H9 (cell line): ENCODE measurements at regions not wholly inside any gene's neighbourhood (a gene's known extent, or its start where the extent isn't known, plus 50 kb on each side); places are given as distances from the start of the nearest gene placed in this dataset.
A peak's percentile ranks its signal among the peaks of the same experiment; 100 is the strongest.

Experiments
- DNase-seq: peaks from one replicate; pipeline ENCODE4 v3.0.0-alpha.2; 2017
- H2AFZ ChIP-seq: one replicate; pipeline ENCODE4 v1.6.1; 2013; ENCODE audit warnings: mild to moderate bottlenecking, low read length, control low read depth, moderate library complexity
- H2AK5ac ChIP-seq: 2 replicates; pipeline ENCODE4 v1.6.1; 2013; ENCODE audit warnings: low read length, control low read depth, mixed read lengths; ENCODE audit not compliant: insufficient read length
- H2BK120ac ChIP-seq: one replicate; pipeline ENCODE4 v1.6.1; 2013; ENCODE audit warnings: low read depth, mild to moderate bottlenecking, low read length, control low read depth, inconsistent platforms; ENCODE audit not compliant: poor library complexity, severe bottlenecking
- H2BK12ac ChIP-seq: 2 replicates; pipeline ENCODE4 v1.6.1; 2013; ENCODE audit warnings: low read length, control low read depth, mixed read lengths, low read depth; ENCODE audit not compliant: insufficient read length
- H2BK15ac ChIP-seq: 2 replicates; pipeline ENCODE4 v1.6.1; 2013; ENCODE audit warnings: low read depth, low read length, control low read depth
- H2BK20ac ChIP-seq: one replicate; pipeline ENCODE4 v1.6.1; 2013; ENCODE audit warnings: low read depth, mild to moderate bottlenecking, low read length, control low read depth, inconsistent platforms; ENCODE audit not compliant: poor library complexity, severe bottlenecking
- H2BK5ac ChIP-seq: 2 replicates; pipeline ENCODE4 v1.6.1; 2013; ENCODE audit warnings: low read length, control low read depth, mixed read lengths; ENCODE audit not compliant: insufficient read length
- H3K14ac ChIP-seq: 2 replicates; pipeline ENCODE4 v1.6.1; 2013; ENCODE audit warnings: low read length, control low read depth; ENCODE audit not compliant: insufficient read depth
- H3K18ac ChIP-seq: 2 replicates; pipeline ENCODE4 v1.6.1; 2013; ENCODE audit warnings: low read depth, mild to moderate bottlenecking, mixed read lengths, low read length, control low read depth; ENCODE audit not compliant: insufficient read length
- H3K23ac ChIP-seq: 2 replicates; pipeline ENCODE4 v1.6.1; 2013; ENCODE audit warnings: low read length, control low read depth, mixed read lengths, low read depth; ENCODE audit not compliant: insufficient read length
- H3K23me2 ChIP-seq: 2 replicates; pipeline ENCODE4 v1.6.1; 2013; ENCODE audit warnings: low read depth, mild to moderate bottlenecking, mixed read lengths, low read length, control low read depth; ENCODE audit not compliant: insufficient read length, poor library complexity, severe bottlenecking
- H3K27ac ChIP-seq: 2 replicates; pipeline ENCODE4 v1.5.1; 2013; ENCODE audit warnings: low read length, control low read depth, mixed read lengths, low read depth; ENCODE audit not compliant: insufficient read length
- H3K27me3 ChIP-seq: 2 replicates; pipeline ENCODE4 v1.6.1; 2013; ENCODE audit warnings: low read length, control low read depth, inconsistent platforms; ENCODE audit not compliant: insufficient read depth
- H3K4ac ChIP-seq: 2 replicates; pipeline ENCODE4 v1.6.1; 2013; ENCODE audit warnings: low read depth, mild to moderate bottlenecking, control low read depth, inconsistent platforms, low read length, moderate library complexity
- H3K4me1 ChIP-seq: 2 replicates; pipeline ENCODE4 v1.6.1; 2013; ENCODE audit warnings: low read length, control low read depth, inconsistent platforms; ENCODE audit not compliant: insufficient read depth
- H3K4me2 ChIP-seq: 2 replicates; pipeline ENCODE4 v1.6.1; 2013; ENCODE audit warnings: low read length, control low read depth, mixed read lengths; ENCODE audit not compliant: insufficient read length, insufficient read depth
- H3K56ac ChIP-seq: 2 replicates; pipeline ENCODE4 v1.6.1; 2013; ENCODE audit warnings: low read depth, mild to moderate bottlenecking, mixed read lengths, low read length, control low read depth; ENCODE audit not compliant: insufficient read length
- H3K79me1 ChIP-seq: 2 replicates; pipeline ENCODE4 v1.6.1; 2013; ENCODE audit warnings: low read depth, mild to moderate bottlenecking, moderate library complexity, low read length, control low read depth, inconsistent platforms; ENCODE audit not compliant: insufficient read depth, poor library complexity, severe bottlenecking
- H3K79me2 ChIP-seq: 2 replicates; pipeline ENCODE4 v1.6.1; 2013; ENCODE audit warnings: low read length, control low read depth, inconsistent platforms; ENCODE audit not compliant: insufficient read depth
- H3K9ac ChIP-seq: 2 replicates; pipeline ENCODE4 v1.6.1; 2013; ENCODE audit warnings: low read length, control low read depth, mixed read lengths; ENCODE audit not compliant: insufficient read length; ENCODE audit errors: extremely low read depth
- H3K9me3 ChIP-seq: one replicate; pipeline ENCODE4 v1.6.1; 2013; ENCODE audit warnings: low read depth, low read length, inconsistent platforms; ENCODE audit not compliant: control insufficient read depth
- H3T11ph ChIP-seq: one replicate; pipeline ENCODE4 v1.6.1; 2013; ENCODE audit warnings: mild to moderate bottlenecking, low read length, control low read depth, inconsistent platforms
- H4K20me1 ChIP-seq: one replicate; pipeline ENCODE4 v1.6.1; 2013; ENCODE audit not compliant: control insufficient read depth, insufficient read length, insufficient read depth
- H4K5ac ChIP-seq: 2 replicates; pipeline ENCODE4 v1.6.1; 2013; ENCODE audit warnings: low read depth, mild to moderate bottlenecking, mixed read lengths, low read length, control low read depth; ENCODE audit not compliant: insufficient read length
- H4K8ac ChIP-seq: replicated peaks from 2 replicates; pipeline ENCODE4 v1.6.1; 2013; ENCODE audit warnings: low read length, control low read depth, mixed read lengths, low read depth; ENCODE audit not compliant: insufficient read length
- H4K91ac ChIP-seq: 2 replicates; pipeline ENCODE4 v1.6.1; 2013; ENCODE audit warnings: low read depth, mild to moderate bottlenecking, moderate library complexity, mixed read lengths, low read length, control low read depth; ENCODE audit not compliant: insufficient read length
- H3K27ac Mint-ChIP-seq, 3 experiments: 2 replicates in 2 of 3; 3 replicates in 1 of 3; pipeline ENCODE4 v1.8.0; 2020 to 2021; ENCODE audit warnings: mixed read lengths in 3 of 3, mild to moderate bottlenecking in 1 of 3, moderate library complexity in 1 of 3
- H3K27me3 Mint-ChIP-seq: 2 replicates; pipeline ENCODE4 v1.8.0; 2021; ENCODE audit warnings: low read depth, mild to moderate bottlenecking, moderate library complexity, mixed read lengths
- H3K36me3 Mint-ChIP-seq, 3 experiments: 2 replicates in 2 of 3; 3 replicates in 1 of 3; pipeline ENCODE4 v1.8.0; 2020 to 2021; ENCODE audit warnings: low read depth in 3 of 3, mixed read lengths in 3 of 3; ENCODE audit not compliant: insufficient read depth in 1 of 3
- H3K4me1 Mint-ChIP-seq, 2 experiments: 2 replicates each; pipeline ENCODE4 v1.8.0; 2020; ENCODE audit warnings: mixed read lengths in 2 of 2
- H3K4me3 Mint-ChIP-seq, 2 experiments: 2 replicates in 1 of 2; 3 replicates in 1 of 2; pipeline ENCODE4 v1.8.0; 2020 to 2021; ENCODE audit warnings: mild to moderate bottlenecking in 2 of 2, mixed read lengths in 2 of 2, moderate library complexity in 1 of 2
- H3K9me3 Mint-ChIP-seq, 2 experiments: 2 replicates in 1 of 2; 3 replicates in 1 of 2; pipeline ENCODE4 v1.8.0; 2020; ENCODE audit warnings: mild to moderate bottlenecking in 2 of 2, mixed read lengths in 2 of 2, moderate library complexity in 1 of 2
- WGBS: extraction: QIAGEN DNeasy Blood & Tissue Kit; methylation state at CpG from one replicate; pipeline ENCODE4 v1.1.7; 2013; ENCODE audit warnings: missing lambda C conversion rate, low lambda C conversion rate, mixed read lengths; ENCODE audit not compliant: insufficient read length; ENCODE audit errors: extremely low coverage; 5-methylcytosine and 5-hydroxymethylcytosine counted together
- TF ChIP-seq, protein P1 (sequence below): fragments of 200-600 bp; sonication (generic); conservative IDR thresholded peaks from 3 replicates; pipeline ENCODE4 v1.8.0; 2021; ENCODE audit warnings: antibody characterized with exemption, mild to moderate bottlenecking

DNA sequence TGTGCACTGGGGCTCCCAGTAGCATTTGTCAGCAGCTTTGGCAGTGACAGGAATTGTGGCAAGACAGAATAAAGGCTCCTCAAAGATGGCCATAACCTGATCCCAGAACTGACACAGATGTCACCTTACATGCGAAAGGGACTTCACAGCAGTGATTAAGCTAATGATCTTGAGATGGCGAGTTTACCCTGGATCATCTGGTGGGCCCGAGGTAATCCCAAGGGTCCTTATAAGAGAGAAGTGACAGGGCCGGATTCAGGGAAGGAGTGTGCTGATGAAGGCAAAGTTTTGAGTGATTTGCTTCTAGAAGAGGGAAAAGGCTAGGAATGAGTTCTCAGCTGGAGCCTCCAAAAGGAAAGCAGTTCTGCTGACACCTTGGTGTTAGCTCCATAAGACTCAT is 333.9 kb downstream of the LPIN1 start:
- Histone ChIP-seq H3K4ac (no peak overlapping the region), H3K14ac (no peak overlapping the region), H3K4me1 (peaks cover 5% of the 10 kb centered on the region; the same call in 1 of the 2 replicates), H3K9ac (no peak overlapping the region), H2BK15ac (no peak overlapping the region), H2BK20ac (no peak overlapping the region), H3K79me1 (no peaks in the 10 kb centered on the region), H2BK5ac (no peak overlapping the region), H3K4me2 (no peak overlapping the region), H2BK120ac (no peak overlapping the region), H3K23me2 (no peaks in the 10 kb centered on the region), H4K91ac (no peak overlapping the region), H4K8ac (no peak overlapping the region), H3K27me3 (no peaks in the 10 kb centered on the region), H2BK12ac (no peak overlapping the region), H4K20me1 (no peaks in the 10 kb centered on the region), H3K27ac (no peak overlapping the region), H3T11ph (no peak overlapping the region), H3K9me3 (no peaks in the 10 kb centered on the region), H4K5ac (no peak overlapping the region), H3K23ac (no peak overlapping the region), H3K18ac (peak overlapping the region; percentile 25), H3K56ac (no peak overlapping the region), H2AK5ac (no peak overlapping the region), H2AFZ (no peak overlapping the region), H3K79me2 (no peaks in the 10 kb centered on the region)
- no CpG with 5 or more reads among the region's 4 CpGs for WGBS
- no peak for DNase-seq
- TF ChIP-seq, protein P1, sequence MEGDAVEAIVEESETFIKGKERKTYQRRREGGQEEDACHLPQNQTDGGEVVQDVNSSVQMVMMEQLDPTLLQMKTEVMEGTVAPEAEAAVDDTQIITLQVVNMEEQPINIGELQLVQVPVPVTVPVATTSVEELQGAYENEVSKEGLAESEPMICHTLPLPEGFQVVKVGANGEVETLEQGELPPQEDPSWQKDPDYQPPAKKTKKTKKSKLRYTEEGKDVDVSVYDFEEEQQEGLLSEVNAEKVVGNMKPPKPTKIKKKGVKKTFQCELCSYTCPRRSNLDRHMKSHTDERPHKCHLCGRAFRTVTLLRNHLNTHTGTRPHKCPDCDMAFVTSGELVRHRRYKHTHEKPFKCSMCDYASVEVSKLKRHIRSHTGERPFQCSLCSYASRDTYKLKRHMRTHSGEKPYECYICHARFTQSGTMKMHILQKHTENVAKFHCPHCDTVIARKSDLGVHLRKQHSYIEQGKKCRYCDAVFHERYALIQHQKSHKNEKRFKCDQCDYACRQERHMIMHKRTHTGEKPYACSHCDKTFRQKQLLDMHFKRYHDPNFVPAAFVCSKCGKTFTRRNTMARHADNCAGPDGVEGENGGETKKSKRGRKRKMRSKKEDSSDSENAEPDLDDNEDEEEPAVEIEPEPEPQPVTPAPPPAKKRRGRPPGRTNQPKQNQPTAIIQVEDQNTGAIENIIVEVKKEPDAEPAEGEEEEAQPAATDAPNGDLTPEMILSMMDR, result no peak
- H3K9me3 Mint-ChIP-seq, result no peaks in the 10 kb centered on the region; a peak in 2 of 5 replicates
- peaks cover 0 to 3% (median 0%) of the 10 kb centered on the region in 3 experiments; a peak in 1 of 7 replicates for H3K36me3 Mint-ChIP-seq
- H3K27ac Mint-ChIP-seq, result 0 out of 7 replicates have a peak overlapping the region, but pooled peaks of 1 of the 3 experiments have one; percentile 47
- H3K27me3 Mint-ChIP-seq, result no peaks in the 10 kb centered on the region
- peaks cover 44 to 45% of the 10 kb centered on the region in 2 experiments for H3K4me1 Mint-ChIP-seq
- no peak overlapping the region for H3K4me3 Mint-ChIP-seq
